NCI-H82 treated with DMSO at 0.1 percent for 48 hours (cell line): ENCODE measurements at regions not wholly inside any gene's neighbourhood (a gene's known extent, or its start where the extent isn't known, plus 50 kb on each side); places are given as distances from the start of the nearest gene placed in this dataset.
"Not testable (repeated sequence)": the region's sequence is repeated elsewhere in the genome, so short reads cannot be mapped to it uniquely, and the experiment has no call there.

Experiments
- DNase-seq: peaks from one replicate; lab custom pipeline; 2025; ENCODE audit not compliant: unreplicated experiment; lab: John Stamatoyannopoulos, UW

- DNase-seq: no peak
Measured at GRCh38 chr4:29908276-29908675, 811.9 kb upstream of the PCDH7 start.

- DNase-seq: no peak
Measured at GRCh38 chr4:29927895-29928294, 792.3 kb upstream of the PCDH7 start.

GRCh38 chr4:29948451-29948850 lies 771.7 kb upstream of the PCDH7 start:
- DNase-seq: no peak

- DNase-seq: no peak
Measured at GRCh38 chr4:29948858-29949257, 771.3 kb upstream of the PCDH7 start.

- peak; percentile 82 for DNase-seq
Measured at GRCh38 chr4:29966386-29966785, 753.8 kb upstream of the PCDH7 start.

GRCh38 chr4:29970626-29971025 lies 749.5 kb upstream of the PCDH7 start:
- DNase-seq: no peak

GRCh38 chr4:29972121-29972520 lies 748.0 kb upstream of the PCDH7 start:
- DNase-seq: no peak

- DNase-seq: no peak
Measured at GRCh38 chr4:29983890-29984289, 736.3 kb upstream of the PCDH7 start.

GRCh38 chr4:30001628-30002027 lies 718.5 kb upstream of the PCDH7 start:
- no peak for DNase-seq

- no peak for DNase-seq
Measured at GRCh38 chr4:30002341-30002740, 717.8 kb upstream of the PCDH7 start.

- no peak for DNase-seq
Measured at GRCh38 chr4:30005995-30006394, 714.2 kb upstream of the PCDH7 start.

GRCh38 chr4:30024526-30024925 lies 695.6 kb upstream of the PCDH7 start:
- no peak for DNase-seq

GRCh38 chr4:30028826-30029225 lies 691.3 kb upstream of the PCDH7 start:
- DNase-seq: no peak

GRCh38 chr4:30056016-30056766 lies 664.0 kb upstream of the PCDH7 start:
- DNase-seq: no peak

GRCh38 chr4:30068234-30068633 lies 651.9 kb upstream of the PCDH7 start:
- peak; percentile 1 for DNase-seq

- no peak for DNase-seq
Measured at GRCh38 chr4:30073011-30073710, 647.0 kb upstream of the PCDH7 start.

GRCh38 chr4:30092420-30093128 lies 627.6 kb upstream of the PCDH7 start:
- DNase-seq: not testable (repeated sequence)

- DNase-seq: no peak
Measured at GRCh38 chr4:30094887-30095286, 625.3 kb upstream of the PCDH7 start.

GRCh38 chr4:30103455-30103854 lies 616.7 kb upstream of the PCDH7 start:
- no peak for DNase-seq

GRCh38 chr4:30116401-30116800 lies 603.8 kb upstream of the PCDH7 start:
- DNase-seq: no peak

GRCh38 chr4:30117433-30117832 lies 602.7 kb upstream of the PCDH7 start:
- no peak for DNase-seq

GRCh38 chr4:30122711-30123110 lies 597.5 kb upstream of the PCDH7 start:
- no peak for DNase-seq
